ENCODE measurements at regions not wholly inside any gene's neighbourhood (a gene's known extent, or its start where the extent isn't known, plus 50 kb on each side); places are given as distances from the start of the nearest gene placed in this dataset.

GRCh38 chr11:19435306-19435989, 194.7 kb upstream of the E2F8 start:
- TF ChIP-seq POLR2A (IDR thresholded peaks at IDR 0.05; ENCODE audit: low read depth, low read length) = no peak
- TF ChIP-seq NFE2L2 (IDR thresholded peaks at IDR 0.05; ENCODE audit: low read depth, low read length) = no peak
- no peak for TF ChIP-seq CTCF (conservative IDR thresholded peaks at IDR 0.05; ENCODE audit: low read depth, low read length)
